Heart left ventricle (tissue), 16 donors: ENCODE measurements at regions not wholly inside any gene's neighbourhood (a gene's known extent, or its start where the extent isn't known, plus 50 kb on each side); places are given as distances from the start of the nearest gene placed in this dataset.
"Not testable (repeated sequence)": the region's sequence is repeated elsewhere in the genome, so short reads cannot be mapped to it uniquely, and the experiment has no call there.

Source experiments
- ATAC-seq, 4 donors: fragments of 200-7000 bp; cut with Tn5 transposase; one replicate each; pipeline ENCODE4 v1.9.1; 2020 to 2022; ENCODE audit warnings: moderate library complexity in 4 of 4, mild to moderate bottlenecking in 3 of 4, moderate number of reproducible peaks in 1 of 4
- DNase-seq, 5 donors: peaks; one replicate each; pipeline ENCODE4 v3.0.0-alpha.2; 2020
- H3K27ac ChIP-seq, 12 donors: fragments of 200-600 bp; sonication (generic) in 4 of 12; one replicate each; pipeline versions ENCODE4 v1.5.0 to v1.8.0; 2016 to 2022; ENCODE audit warnings: mild to moderate bottlenecking in 2 of 12
- H3K27me3 ChIP-seq, 9 donors: fragments of 200-600 bp; sonication (generic) in 2 of 9; one replicate each; pipeline versions ENCODE4 v1.5.1 to v1.8.0; 2016 to 2022; ENCODE audit warnings: mild to moderate bottlenecking in 3 of 9
- H3K36me3 ChIP-seq, 9 donors: fragments of 200-600 bp; sonication (generic) in 2 of 9; one replicate each; pipeline versions ENCODE4 v1.5.0 to v1.8.0; 2018 to 2022; ENCODE audit warnings: mild to moderate bottlenecking in 2 of 9
- H3K4me1 ChIP-seq, 12 donors: fragments of 200-600 bp; sonication (generic) in 4 of 12; one replicate each; pipeline versions ENCODE4 v1.5.0 to v1.8.0; 2016 to 2022; ENCODE audit warnings: mild to moderate bottlenecking in 3 of 12
- H3K4me3 ChIP-seq, 12 donors: fragments of 200-600 bp; sonication (generic) in 4 of 12; one replicate each; pipeline versions ENCODE4 v1.5.0 to v1.8.0; 2017 to 2022; ENCODE audit warnings: mild to moderate bottlenecking in 9 of 12, moderate library complexity in 4 of 12
- H3K9me3 ChIP-seq, 12 donors: fragments of 200-600 bp; sonication (generic) in 4 of 12; one replicate each; pipeline versions ENCODE4 v1.5.0 to v1.8.0; 2016 to 2022; ENCODE audit warnings: mild to moderate bottlenecking in 1 of 12
- CTCF ChIP-seq, 12 donors: fragments of 200-600 bp; sonication (generic) in 4 of 12; IDR thresholded peaks; one replicate each; pipeline versions ENCODE4 v1.5.0 to v1.8.0; 2018 to 2022; ENCODE audit warnings: antibody characterized with exemption in 12 of 12, mild to moderate bottlenecking in 5 of 12
- POLR2A ChIP-seq, 2 donors: fragments of 450-650 bp; IDR thresholded peaks; one replicate each; pipeline ENCODE4 v1.6.1; 2017; ENCODE audit warnings: antibody characterized with exemption in 2 of 2, mild to moderate bottlenecking in 2 of 2, moderate library complexity in 2 of 2
- WGBS, 4 donors: extraction: QIAGEN DNeasy Blood & Tissue Kit in 2 of 4; methylation state at CpG; one replicate each; pipeline versions ENCODE4 v1.1.5 to v1.1.7; 2013 to 2018; 5-methylcytosine and 5-hydroxymethylcytosine counted together
- intact Hi-C, 10 donors: fragments of 100-400 bp; cut with DNase I; formaldehyde crosslinking; loops; one replicate each; pipeline versions ENCODE4 v1.11.1 to v1.14.2; 2022
- donor health status: ischemic (EF 13 %, LVEDD 7.1; RV severe dilation, severe dysfunction).
- donor health status: healthy with polysubstance abuse.
- donor health status: DM: no; HTN: yes; CAD: no.
- donor health status: DM: no; HTN: no; CAD: no.
- donor health status: ischemic (EF 25% LVEDD 6.9; RV normal size, moderate dysfunction).
- donor health status: ischemic (EF 25% LVEDD 5.7; RV mildly dilated, moderate dysfunction).
- donor health status: healthy.
- donor health status: DM: yes; HTN: yes; CAD: no.
- donor health status: ischemic (EF 35%, LVEDD 5.7; RV mildly dilated, moderate dysfunction).
- donor health status: nonischemic (EF 11% LVEDD 7.7; RV severe dilation, severe dysfunction).
- donor health status: DM: yes; HTN: yes; CAD: no.
- donor health status: PGD.
- donor health status: ischemic (EF 29% LVEDD 5.4; RV normal size, mild dysfunction).
- donor health status: nonischemic (EF 23%, LVEDD 6.1; RV moderate dilation, normal function).

- intact Hi-C loops, result no loop called here
- ATAC-seq, result no peak
Measured at GRCh38 chr5:1955586-1955985, 72.9 kb upstream of the IRX4 start.

GRCh38 chr5:1953710-1954109, 71.0 kb upstream of the IRX4 start:
- intact Hi-C loops, result not testable (repeated sequence)

More at GRCh38 chr5:1955586-1955985, 72.9 kb upstream of the IRX4 start:
- H3K27me3 ChIP-seq, result peaks cover 0 to 3% (median 0%) of the 10 kb centered on the region in 9 donors
- TF ChIP-seq CTCF (IDR thresholded peaks at IDR 0.05) (no peak), POLR2A (IDR thresholded peaks at IDR 0.05) (no peak)
- H3K4me1 ChIP-seq, result no peaks in the 10 kb centered on the region
- H3K4me3 ChIP-seq, result no peak overlapping the region
- no peaks in the 10 kb centered on the region for H3K9me3 ChIP-seq
- no peak overlapping the region for H3K27ac ChIP-seq
- H3K36me3 ChIP-seq, result no peaks in the 10 kb centered on the region
- WGBS, 4 donors, result 96 to 98% (median 97%) methylated on average over 6 of the region's 6 CpGs
- no peak for DNase-seq

GRCh38 chr5:1952444-1953099, 69.8 kb upstream of the IRX4 start:
- intact Hi-C loops, result no loop called here
- peaks cover 0 to 3% (median 0%) of the 10 kb centered on the region in 9 donors for H3K27me3 ChIP-seq
- DNase-seq (no peak), ATAC-seq (no peak)
- H3K36me3 ChIP-seq, result no peaks in the 10 kb centered on the region
- no peak overlapping the region for H3K4me3 ChIP-seq
- H3K4me1 ChIP-seq, result peaks cover 0 to 20% (median 11%) of the 10 kb centered on the region in 12 donors
- H3K27ac ChIP-seq, result no peak overlapping the region
- no peaks in the 10 kb centered on the region for H3K9me3 ChIP-seq
- TF ChIP-seq POLR2A (IDR thresholded peaks at IDR 0.05), result no peak
- WGBS, 4 donors, result 38 to 55% (median 46%) methylated on average over 19 to 20 of the region's 20 CpGs

More at GRCh38 chr5:1953710-1954109, 71.0 kb upstream of the IRX4 start:
- not testable (repeated sequence) for DNase-seq, H3K4me3 ChIP-seq, H3K9me3 ChIP-seq, H3K27ac ChIP-seq, ATAC-seq, H3K27me3 ChIP-seq, H3K36me3 ChIP-seq
- H3K4me1 ChIP-seq, result peaks cover 0 to 12% (median 6%) of the 10 kb centered on the region in 12 donors
- WGBS, 4 donors, result 82 to 92% (median 88%) methylated on average over 3 to 5 of the region's 5 CpGs

- H3K4me1 ChIP-seq, result peaks cover 0 to 26% (median 12%) of the 10 kb centered on the region in 12 donors
- DNase-seq, result no peak
- 58 to 75% (median 65%) methylated on average over 8 of the region's 8 CpGs for WGBS, 4 donors
- no peaks in the 10 kb centered on the region for H3K9me3 ChIP-seq
- H3K4me3 ChIP-seq, result no peak overlapping the region
- peaks cover 0 to 3% (median 0%) of the 10 kb centered on the region in 9 donors for H3K27me3 ChIP-seq
- no peaks in the 10 kb centered on the region for H3K36me3 ChIP-seq
- H3K27ac ChIP-seq, result no peak overlapping the region
- intact Hi-C loops, result no loop called here
- ATAC-seq, result no peak
- TF ChIP-seq CTCF (IDR thresholded peaks at IDR 0.05) (no peak), POLR2A (IDR thresholded peaks at IDR 0.05) (no peak)
Measured at GRCh38 chr5:1952021-1952420, 69.3 kb upstream of the IRX4 start.

DNA sequence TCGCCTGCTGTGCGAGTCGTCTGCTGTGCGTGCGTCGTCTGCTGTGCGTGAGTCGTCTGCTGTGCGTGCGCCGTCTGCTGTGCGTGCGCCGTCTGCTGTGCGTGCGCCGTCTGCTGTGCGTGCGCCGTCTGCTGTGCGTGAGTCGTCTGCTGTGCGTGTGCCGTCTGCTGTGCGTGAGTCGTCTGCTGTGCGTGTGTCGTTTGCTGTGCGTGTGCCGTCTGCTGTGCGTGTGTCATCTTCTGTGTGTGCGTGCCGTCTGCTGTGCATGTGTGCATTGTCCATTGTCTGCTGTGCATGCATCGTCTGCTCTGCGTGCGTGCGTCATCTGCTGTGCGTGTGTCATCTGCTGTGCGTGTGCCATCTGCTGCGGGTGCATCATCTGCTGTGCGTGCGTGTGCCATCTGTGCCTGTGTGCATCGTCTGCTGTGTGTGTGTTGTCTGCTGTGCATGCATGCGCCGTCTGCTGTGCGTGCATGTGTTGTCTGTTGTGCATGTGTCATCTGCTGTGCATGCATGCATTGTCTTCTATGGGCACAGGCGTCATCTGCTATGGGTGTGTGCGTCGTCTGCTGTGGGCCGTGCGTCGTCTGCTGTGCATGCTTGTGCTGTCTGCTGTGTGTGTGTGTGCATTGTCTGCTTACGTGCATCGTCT, 68.6 kb upstream of the IRX4 start:
- Histone ChIP-seq H3K27me3 (peaks cover 0 to 3% (median 0%) of the 10 kb centered on the region in 9 donors), H3K36me3 (no peaks in the 10 kb centered on the region), H3K4me3 (no peak overlapping the region), H3K4me1 (peaks cover 0 to 28% (median 15%) of the 10 kb centered on the region in 12 donors), H3K27ac (no peak overlapping the region), H3K9me3 (no peaks in the 10 kb centered on the region)
- TF ChIP-seq CTCF (IDR thresholded peaks at IDR 0.05), result no peak
- intact Hi-C loops, result no loop called here
- ATAC-seq (no peak), DNase-seq (no peak)
- 90 to 97% (median 95%) methylated on average over 18 to 54 of the region's 54 CpGs for WGBS, 4 donors
